ENCODE measurements at regions not wholly inside any gene's neighbourhood (a gene's known extent, or its start where the extent isn't known, plus 50 kb on each side); places are given as distances from the start of the nearest gene placed in this dataset.

GRCh38 chr7:35871856-35872255, 71.0 kb downstream of the SEPTIN7 start:
- intact Hi-C loops (cut with micrococcal nuclease) = no loop called here
- no peak overlapping the region for H3K4me3 ChIP-seq
- no peak overlapping the region for H3K9ac ChIP-seq (ENCODE audit: insufficient read depth in 1 of 2, low read depth in 2 of 2, low read length in 2 of 2)
- H3K79me2 ChIP-seq (ENCODE audit: control insufficient read depth, insufficient read depth, low read length) = no peaks in the 10 kb centered on the region
- TF ChIP-seq ARID3A (IDR thresholded peaks at IDR 0.05; ENCODE audit: borderline replicate concordance, low read depth, low read length) (no peak), ZBTB9 (CRISPR knock-in tag; IDR thresholded peaks at IDR 0.05) (no peak), BDP1 (IDR thresholded peaks at IDR 0.05; ENCODE audit: insufficient read depth, insufficient read length) (no peak), MLLT1 (IDR thresholded peaks at IDR 0.05) (no peak), ZNF57 (CRISPR knock-in tag; IDR thresholded peaks at IDR 0.05) (no peak)
- H3K4me2 ChIP-seq (ENCODE audit: insufficient read depth, low read length) = no peak overlapping the region
- ATAC-seq = no peak
- no peaks in the 10 kb centered on the region for H3K9me3 ChIP-seq (replicated peaks; ENCODE audit: control insufficient read depth, insufficient read depth, low read depth, low read length)
- no peaks in the 10 kb centered on the region for H3K4me1 ChIP-seq (replicated peaks in 1 of 2; ENCODE audit: control insufficient read depth in 2 of 2, insufficient read depth in 2 of 2, low read length in 2 of 2)
- H4K20me1 ChIP-seq (replicated peaks; ENCODE audit: control insufficient read depth, insufficient read depth, low read length) = no peaks in the 10 kb centered on the region; the same call in 1 of the 2 replicates
- no peak overlapping the region for H3K27ac ChIP-seq (ENCODE audit: extremely low read depth, low read depth, low read length)
- no peak for FAIRE-seq
- no peak overlapping the region for H2AFZ ChIP-seq (ENCODE audit: low read depth, low read length)
- BruUV-seq (replicated peaks) = no TSS peak
- DNase-seq (ENCODE audit: extremely low read depth in 1 of 4, low spot score in 3 of 4) = no peak
- no peaks in the 10 kb centered on the region for H3K27me3 ChIP-seq (ENCODE audit: control insufficient read depth in 2 of 2, insufficient read depth in 2 of 2, low read length in 2 of 2)
- CTCF ChIA-PET (ENCODE audit: low intra/inter-chr PET ratio) = no interaction called here
- POLR2A ChIA-PET = no interaction called here
- in situ Hi-C loops (cut with MboI) = no loop called here
- peaks cover 15% of the 10 kb centered on the region; the same call in 2 of the 3 replicates for H3K36me3 ChIP-seq (ENCODE audit: control insufficient read depth, insufficient read depth, low read length)
- H3K9me1 ChIP-seq (ENCODE audit: control insufficient read depth, insufficient read depth, low read length) = no peaks in the 10 kb centered on the region
